GM23338 (cell line): ENCODE measurements at regions not wholly inside any gene's neighbourhood (a gene's known extent, or its start where the extent isn't known, plus 50 kb on each side); places are given as distances from the start of the nearest gene placed in this dataset.
"Not testable (repeated sequence)": the region's sequence is repeated elsewhere in the genome, so short reads cannot be mapped to it uniquely, and the experiment has no call there.

Experiments
- ATAC-seq: fragments of 200-7000 bp; cut with Tn5 transposase; 3 replicates; pipeline ENCODE4 v1.9.1; 2020
- DNase-seq: peaks from one replicate; pipeline ENCODE4 v3.0.0-alpha.2; 2015; ENCODE audit warnings: low spot score
- H2AFZ ChIP-seq: fragments of 200-600 bp; sonication (generic); 2 replicates; pipeline ENCODE4 v1.8.0; 2016; ENCODE audit warnings: antibody characterized with exemption, mild to moderate bottlenecking, moderate library complexity
- H3F3A ChIP-seq: fragments of 200-600 bp; sonication (generic); replicated peaks from 2 replicates; pipeline ENCODE4 v1.8.0; 2017; ENCODE audit warnings: antibody characterized with exemption, mixed run types, low read depth
- H3K27ac ChIP-seq: fragments of 200-600 bp; sonication (generic); 2 replicates; pipeline ENCODE4 v1.6.1; 2016; ENCODE audit warnings: low read depth
- H3K27me3 ChIP-seq: fragments of 200-600 bp; sonication (generic); 2 replicates; pipeline ENCODE4 v1.8.0; 2016; ENCODE audit warnings: mild to moderate bottlenecking, mixed run types, moderate library complexity; ENCODE audit not compliant: insufficient read depth
- H3K36me3 ChIP-seq: fragments of 200-600 bp; sonication (generic); 2 replicates; pipeline ENCODE4 v1.8.0; 2016; ENCODE audit warnings: mild to moderate bottlenecking; ENCODE audit not compliant: insufficient read depth
- H3K4me1 ChIP-seq: fragments of 200-600 bp; sonication (generic); 2 replicates; pipeline ENCODE4 v1.8.0; 2016; ENCODE audit warnings: mild to moderate bottlenecking, moderate library complexity; ENCODE audit not compliant: insufficient read depth
- H3K4me2 ChIP-seq: fragments of 200-600 bp; sonication (generic); 2 replicates; pipeline ENCODE4 v1.7.1; 2017; ENCODE audit warnings: mixed run types
- H3K4me3 ChIP-seq: fragments of 200-600 bp; sonication (generic); 2 replicates; pipeline ENCODE4 v1.6.1; 2016; ENCODE audit warnings: mixed run types
- H3K79me2 ChIP-seq: fragments of 200-600 bp; sonication (generic); replicated peaks from 2 replicates; pipeline ENCODE4 v1.8.0; 2017; ENCODE audit warnings: mild to moderate bottlenecking; ENCODE audit not compliant: insufficient read depth
- H3K9me2 ChIP-seq: fragments of 200-600 bp; sonication (generic); 2 replicates; pipeline ENCODE4 v1.8.0; 2017; ENCODE audit not compliant: insufficient read depth
- H4K20me1 ChIP-seq: fragments of 200-600 bp; sonication (generic); replicated peaks from 2 replicates; pipeline ENCODE4 v1.8.0; 2017; ENCODE audit warnings: mild to moderate bottlenecking; ENCODE audit not compliant: insufficient read depth
- H3K27ac Mint-ChIP-seq: 2 replicates; pipeline ENCODE4 v1.8.0; 2020; ENCODE audit warnings: inconsistent platforms, mild to moderate bottlenecking, moderate library complexity, mixed read lengths
- H3K27me3 Mint-ChIP-seq: 3 replicates; pipeline ENCODE4 v1.8.0; 2022; ENCODE audit warnings: low read depth, mild to moderate bottlenecking, moderate library complexity, mixed read lengths, inconsistent platforms; ENCODE audit not compliant: insufficient read depth, poor library complexity
- H3K36me3 Mint-ChIP-seq: 3 replicates; pipeline ENCODE4 v1.8.0; 2021; ENCODE audit warnings: low read depth, mild to moderate bottlenecking, inconsistent platforms, moderate library complexity, mixed read lengths
- H3K4me1 Mint-ChIP-seq: 3 replicates; pipeline ENCODE4 v1.8.0; 2020; ENCODE audit warnings: mild to moderate bottlenecking, inconsistent platforms, mixed read lengths
- H3K4me3 Mint-ChIP-seq: 3 replicates; pipeline ENCODE4 v1.8.0; 2021; ENCODE audit warnings: moderate library complexity, mild to moderate bottlenecking, inconsistent platforms, mixed read lengths
- H3K9me3 Mint-ChIP-seq: 3 replicates; pipeline ENCODE4 v1.8.0; 2020; ENCODE audit warnings: moderate library complexity, mild to moderate bottlenecking, inconsistent platforms, mixed read lengths
- CREB1 ChIP-seq: fragments of 250-450 bp; sonication (Bioruptor Pico); IDR thresholded peaks from 2 replicates; pipeline ENCODE4 v1.5.0; 2020; ENCODE audit warnings: low read depth, mild to moderate bottlenecking, moderate library complexity
- ZNF114 ChIP-seq: fragments of 250-450 bp; sonication (Bioruptor Pico); IDR thresholded peaks from 2 replicates; pipeline ENCODE4 v1.5.0; 2020; ENCODE audit warnings: mild to moderate bottlenecking, moderate library complexity
- TF ChIP-seq, protein P1 (sequence below), 2 experiments: fragments of 200-600 bp in 1 of 2; sonication (generic) in 1 of 2; conservative IDR thresholded peaks; 2 replicates each; pipeline versions ENCODE4 v1.5.1 to v1.6.1; 2016 to 2017; ENCODE audit warnings: antibody characterized with exemption in 2 of 2, low read depth in 2 of 2, mild to moderate bottlenecking in 2 of 2, moderate library complexity in 1 of 2

DNA sequence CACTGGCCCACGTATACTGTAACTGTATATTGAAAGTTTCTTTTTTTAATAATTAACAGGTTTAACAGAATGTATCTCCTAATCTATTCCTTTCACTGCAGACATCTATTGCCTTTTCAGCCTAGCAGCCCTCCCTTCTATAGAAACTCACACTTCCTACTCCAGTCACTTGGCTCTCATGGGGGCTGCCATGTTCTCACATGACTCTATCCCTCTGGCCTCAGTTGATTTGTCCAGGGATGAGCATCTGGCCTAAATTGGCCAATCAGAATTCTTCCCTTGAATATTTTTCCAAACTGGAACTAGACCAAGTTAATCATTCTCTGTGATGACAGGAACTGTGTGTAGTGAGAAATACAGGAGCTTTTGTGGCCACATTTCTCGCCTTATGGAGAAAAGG is 166.1 kb downstream of the DEFB131A start:
- H3K27ac Mint-ChIP-seq, H4K20me1 ChIP-seq, H3K9me2 ChIP-seq, H3K36me3 ChIP-seq, H3K27me3 ChIP-seq, H3F3A ChIP-seq, H3K4me1 ChIP-seq, DNase-seq, H3K4me3 Mint-ChIP-seq, H3K27ac ChIP-seq, H3K79me2 ChIP-seq, ATAC-seq, H3K4me2 ChIP-seq, H3K4me3 ChIP-seq, H2AFZ ChIP-seq, H3K27me3 Mint-ChIP-seq: not testable (repeated sequence)
- Mint-ChIP-seq H3K9me3 (peaks cover 11% of the 10 kb centered on the region; the same call in 1 of the 3 replicates), H3K4me1 (peaks cover 16% of the 10 kb centered on the region), H3K36me3 (peaks cover 34% of the 10 kb centered on the region)

DNA sequence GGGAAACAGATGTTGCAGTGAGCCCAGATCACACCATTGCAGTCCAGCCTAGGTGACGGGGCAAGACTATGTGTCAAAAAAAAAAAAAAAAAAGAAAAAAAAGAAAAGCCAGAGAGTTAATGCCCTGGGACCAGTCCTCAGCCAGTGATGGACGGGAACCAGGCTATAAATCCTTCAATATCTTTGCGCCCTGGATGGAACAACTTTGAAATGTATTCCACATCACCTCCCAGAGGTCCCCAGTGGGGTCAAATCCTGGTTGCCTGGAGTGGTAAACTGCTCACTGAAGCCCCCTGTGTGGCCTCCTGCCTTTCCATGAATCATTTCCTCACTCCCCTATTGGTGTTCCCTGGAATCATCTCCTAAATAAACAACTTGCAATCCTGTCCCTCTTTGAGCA is 166.9 kb downstream of the DEFB131A start:
- no peak for TF ChIP-seq CREB1 (CRISPR knock-in tag)
- TF ChIP-seq ZNF114 (CRISPR knock-in tag), result no peak
- TF ChIP-seq, protein P1, sequence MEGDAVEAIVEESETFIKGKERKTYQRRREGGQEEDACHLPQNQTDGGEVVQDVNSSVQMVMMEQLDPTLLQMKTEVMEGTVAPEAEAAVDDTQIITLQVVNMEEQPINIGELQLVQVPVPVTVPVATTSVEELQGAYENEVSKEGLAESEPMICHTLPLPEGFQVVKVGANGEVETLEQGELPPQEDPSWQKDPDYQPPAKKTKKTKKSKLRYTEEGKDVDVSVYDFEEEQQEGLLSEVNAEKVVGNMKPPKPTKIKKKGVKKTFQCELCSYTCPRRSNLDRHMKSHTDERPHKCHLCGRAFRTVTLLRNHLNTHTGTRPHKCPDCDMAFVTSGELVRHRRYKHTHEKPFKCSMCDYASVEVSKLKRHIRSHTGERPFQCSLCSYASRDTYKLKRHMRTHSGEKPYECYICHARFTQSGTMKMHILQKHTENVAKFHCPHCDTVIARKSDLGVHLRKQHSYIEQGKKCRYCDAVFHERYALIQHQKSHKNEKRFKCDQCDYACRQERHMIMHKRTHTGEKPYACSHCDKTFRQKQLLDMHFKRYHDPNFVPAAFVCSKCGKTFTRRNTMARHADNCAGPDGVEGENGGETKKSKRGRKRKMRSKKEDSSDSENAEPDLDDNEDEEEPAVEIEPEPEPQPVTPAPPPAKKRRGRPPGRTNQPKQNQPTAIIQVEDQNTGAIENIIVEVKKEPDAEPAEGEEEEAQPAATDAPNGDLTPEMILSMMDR (conservative IDR thresholded peaks at IDR 0.05; ENCODE audit: low read depth in 2 of 2), result no peak
- Mint-ChIP-seq H3K36me3 (peaks cover 34% of the 10 kb centered on the region), H3K4me3 (no peak overlapping the region), H3K27me3 (peaks cover 4% of the 10 kb centered on the region), H3K4me1 (peaks cover 9% of the 10 kb centered on the region), H3K9me3 (peaks cover 11% of the 10 kb centered on the region; the same call in 1 of the 3 replicates), H3K27ac (no peak overlapping the region)
- Histone ChIP-seq H2AFZ (no peak overlapping the region), H3K79me2 (no peaks in the 10 kb centered on the region), H3K9me2 (no peaks in the 10 kb centered on the region), H4K20me1 (no peaks in the 10 kb centered on the region), H3F3A (no peaks in the 10 kb centered on the region), H3K4me1 (no peaks in the 10 kb centered on the region; the same call in 1 of the 2 replicates), H3K4me3 (no peak overlapping the region), H3K27me3 (no peaks in the 10 kb centered on the region), H3K27ac (no peak overlapping the region), H3K36me3 (no peaks in the 10 kb centered on the region), H3K4me2 (no peak overlapping the region)
- no peak for ATAC-seq
- DNase-seq, result no peak

DNA sequence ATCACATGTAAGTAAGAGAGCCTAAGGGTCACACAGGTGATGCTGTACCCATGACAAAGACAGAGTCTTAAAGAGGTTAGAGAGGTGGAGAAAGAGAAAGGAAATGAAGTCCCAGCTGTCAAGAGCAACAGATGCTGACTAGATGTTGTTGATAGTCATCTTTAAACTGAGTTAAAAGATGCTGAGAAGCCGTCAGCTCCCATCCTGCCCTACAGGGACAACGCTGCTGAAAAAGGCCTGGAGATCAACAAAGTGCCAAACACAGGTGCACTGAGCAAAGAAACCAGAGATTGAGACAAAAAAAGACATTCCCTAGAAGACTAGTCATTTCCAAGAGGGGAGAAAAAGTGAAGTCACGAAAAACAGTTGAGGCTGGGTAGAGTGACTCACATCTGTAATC is 145.0 kb upstream of the DRD5 start:
- H3K27ac ChIP-seq, H4K20me1 ChIP-seq, DNase-seq, H3K4me1 ChIP-seq, H3K9me2 ChIP-seq, H3K4me3 ChIP-seq, H3K36me3 ChIP-seq, H3K27ac Mint-ChIP-seq, H3K27me3 ChIP-seq, H3K4me1 Mint-ChIP-seq, H3F3A ChIP-seq, H3K9me3 Mint-ChIP-seq, H3K4me2 ChIP-seq, H2AFZ ChIP-seq, H3K27me3 Mint-ChIP-seq, ATAC-seq, H3K79me2 ChIP-seq, H3K4me3 Mint-ChIP-seq: not testable (repeated sequence)
- peaks cover 18% of the 10 kb centered on the region for H3K36me3 Mint-ChIP-seq

DNA sequence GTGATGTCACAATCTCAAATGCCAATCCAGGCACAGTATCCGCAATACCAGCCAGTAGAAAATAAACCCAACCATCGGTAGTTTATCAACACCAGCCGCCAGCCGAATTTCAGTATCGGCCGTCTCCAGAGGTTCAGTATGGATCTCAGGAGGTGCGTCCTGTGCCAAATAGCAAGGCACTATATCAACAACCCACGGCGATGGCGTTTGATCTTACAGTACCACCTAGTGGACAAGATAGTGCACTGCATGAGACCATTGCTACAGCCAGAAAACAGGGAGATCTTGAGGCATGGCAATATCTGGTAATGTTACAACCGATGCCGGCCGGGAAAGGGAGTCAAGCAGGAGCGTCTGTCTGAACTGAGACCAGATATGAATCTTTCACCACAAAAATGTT is 121.8 kb upstream of the DRD5 start:
- H3K79me2 ChIP-seq, H4K20me1 ChIP-seq, H3F3A ChIP-seq, H3K36me3 ChIP-seq, H2AFZ ChIP-seq, H3K9me3 Mint-ChIP-seq, H3K4me1 Mint-ChIP-seq, H3K27me3 Mint-ChIP-seq, ATAC-seq, H3K4me3 ChIP-seq, H3K4me2 ChIP-seq, H3K36me3 Mint-ChIP-seq, H3K27ac ChIP-seq, H3K27me3 ChIP-seq, H3K9me2 ChIP-seq, H3K4me3 Mint-ChIP-seq, H3K27ac Mint-ChIP-seq, H3K4me1 ChIP-seq: not testable (repeated sequence)
- TF ChIP-seq, protein P1 (conservative IDR thresholded peaks at IDR 0.05; ENCODE audit: low read depth in 2 of 2), result peak; percentile 59 to 62
- DNase-seq, result peak; percentile 27

DNA sequence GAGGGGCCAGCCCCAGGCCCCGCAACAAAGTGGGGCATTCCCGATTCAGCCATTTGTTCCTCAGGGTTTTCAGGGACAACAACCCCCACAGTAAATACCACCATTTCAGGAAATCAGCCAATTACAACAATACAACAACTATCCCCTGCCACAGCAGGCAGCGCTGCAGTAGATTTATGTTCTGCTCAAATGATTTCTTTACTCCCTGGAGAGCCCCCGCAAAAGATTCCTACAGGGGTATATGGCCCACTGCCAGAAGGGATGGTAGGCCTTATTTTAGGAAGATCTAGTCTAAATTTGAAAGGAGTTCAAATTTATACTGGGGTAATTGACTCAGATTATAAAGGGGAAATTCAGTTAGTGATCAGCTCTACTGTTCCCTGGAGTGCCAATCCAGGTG is 120.5 kb upstream of the DRD5 start:
- H3K4me1 ChIP-seq, H3K9me3 Mint-ChIP-seq: not testable (repeated sequence)

More for the DNA sequence above, 120.5 kb upstream of the DRD5 start:
- H3K36me3 Mint-ChIP-seq, H3K4me2 ChIP-seq, H2AFZ ChIP-seq, H3K4me3 Mint-ChIP-seq, ATAC-seq, DNase-seq, H3K4me3 ChIP-seq, H3K27me3 ChIP-seq, H3K27me3 Mint-ChIP-seq, H3K9me2 ChIP-seq, H3K4me1 Mint-ChIP-seq, H3K36me3 ChIP-seq, H4K20me1 ChIP-seq, H3K27ac Mint-ChIP-seq, H3K27ac ChIP-seq, H3F3A ChIP-seq, H3K79me2 ChIP-seq: not testable (repeated sequence)
